Fibroblast of lung (primary cell): ENCODE measurements at regions not wholly inside any gene's neighbourhood (a gene's known extent, or its start where the extent isn't known, plus 50 kb on each side); places are given as distances from the start of the nearest gene placed in this dataset.
A peak's percentile ranks its signal among the peaks of the same experiment; 100 is the strongest.

Experiments used
- DNase-seq, 2 donors: peaks; one replicate each; pipeline versions ENCODE4 v3.0.0 to v3.0.0-alpha.2; 2010; ENCODE audit warnings: low read depth in 2 of 2
- H2AFZ ChIP-seq: 2 replicates; pipeline ENCODE4 v1.5.1; 2012; ENCODE audit warnings: low read length, control low read depth, inconsistent platforms
- H3K27ac ChIP-seq: 2 replicates; pipeline ENCODE4 v1.5.1; 2011; ENCODE audit warnings: low read length, control low read depth; ENCODE audit not compliant: insufficient read depth
- H3K27me3 ChIP-seq: 2 replicates; pipeline ENCODE4 v1.5.1; 2011; ENCODE audit warnings: mild to moderate bottlenecking, low read length; ENCODE audit not compliant: control insufficient read depth, insufficient read depth
- H3K36me3 ChIP-seq: 2 replicates; pipeline ENCODE4 v1.5.1; 2011; ENCODE audit warnings: low read length; ENCODE audit not compliant: control insufficient read depth, insufficient read depth
- H3K4me1 ChIP-seq: 2 replicates; pipeline ENCODE4 v1.5.1; 2011; ENCODE audit warnings: low read length; ENCODE audit not compliant: control insufficient read depth, insufficient read depth; ENCODE audit errors: extremely low read depth
- H3K4me2 ChIP-seq: 2 replicates; pipeline ENCODE4 v1.5.1; 2011; ENCODE audit warnings: low read length, control low read depth; ENCODE audit not compliant: insufficient read depth; ENCODE audit errors: extremely low read depth
- H3K4me3 ChIP-seq, 4 experiments: fragments of 200-600 bp in 1 of 4; sonication (generic) in 1 of 4; replicated peaks in 1 of 4; 2 replicates each; pipeline ENCODE4 v1.5.1; 2011 to 2016; ENCODE audit warnings: low read length in 4 of 4, low read depth in 3 of 4, mild to moderate bottlenecking in 3 of 4, control low read depth in 2 of 4, inconsistent platforms in 1 of 4, mixed read lengths in 1 of 4; ENCODE audit not compliant: insufficient read depth in 1 of 4; ENCODE audit errors: control extremely low read depth in 1 of 4
- H3K79me2 ChIP-seq: 2 replicates; pipeline ENCODE4 v1.5.1; 2012; ENCODE audit warnings: mild to moderate bottlenecking, low read length, inconsistent platforms; ENCODE audit not compliant: control insufficient read depth, insufficient read depth
- H3K9ac ChIP-seq: 2 replicates; pipeline ENCODE4 v1.5.1; 2011; ENCODE audit warnings: mild to moderate bottlenecking, low read length, control low read depth; ENCODE audit not compliant: insufficient read depth
- H3K9me3 ChIP-seq: 2 replicates; pipeline ENCODE4 v1.5.1; 2012; ENCODE audit warnings: low read depth, low read length; ENCODE audit not compliant: control insufficient read depth, insufficient read depth
- H4K20me1 ChIP-seq: 2 replicates; pipeline ENCODE4 v1.5.1; 2011; ENCODE audit warnings: low read length; ENCODE audit not compliant: control insufficient read depth, insufficient read depth; ENCODE audit errors: extremely low read depth
- CTCF ChIP-seq, 2 donors: IDR thresholded peaks in 1 of 2; conservative IDR thresholded peaks in 1 of 2; 1 replicate in 1 of 2; 2 replicates in 1 of 2; pipeline ENCODE4 v1.5.1; 2011 to 2012; ENCODE audit warnings: low read length in 2 of 2, control low read depth in 1 of 2, inconsistent platforms in 1 of 2, low read depth in 1 of 2, mild to moderate bottlenecking in 1 of 2
- EZH2 ChIP-seq: IDR thresholded peaks from 2 replicates; pipeline ENCODE4 v1.5.1; 2012; ENCODE audit warnings: low read length, control low read depth, mild to moderate bottlenecking; ENCODE audit errors: missing control alignments

GRCh38 chr5:163790497-163790896, 285.1 kb downstream of the MAT2B start:
- no peak overlapping the region for H3K4me2 ChIP-seq

DNA sequence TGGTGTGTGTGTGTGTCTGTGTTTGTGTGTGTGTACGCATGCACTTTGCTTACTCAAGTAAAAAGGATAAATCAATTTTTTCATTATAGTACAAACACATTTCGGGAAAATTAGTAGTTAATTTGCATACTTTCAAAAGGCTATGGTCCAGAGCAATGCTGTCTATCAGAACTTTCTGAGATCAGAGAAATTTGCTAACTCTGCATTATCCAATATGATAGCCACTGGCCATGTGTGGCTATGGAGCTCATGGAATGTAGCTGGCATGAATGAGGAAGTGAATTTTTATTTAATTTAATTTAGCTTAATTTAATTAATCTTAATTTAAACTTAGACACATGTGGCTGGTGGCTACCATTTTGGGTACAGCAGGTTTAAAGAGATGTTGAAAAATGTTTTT, 289.6 kb downstream of the MAT2B start:
- no peak overlapping the region for H3K9ac ChIP-seq
- no peak for TF ChIP-seq EZH2
- no peak for TF ChIP-seq CTCF (conservative IDR thresholded peaks at IDR 0.05 in 1 of 2, IDR thresholded peaks at IDR 0.05 in 1 of 2; ENCODE audit: low read depth in 1 of 2, low read length in 2 of 2)
- no peak overlapping the region for H3K4me2 ChIP-seq
- no peak overlapping the region for H3K27ac ChIP-seq
- H4K20me1 ChIP-seq = no peaks in the 10 kb centered on the region
- H2AFZ ChIP-seq = no peak overlapping the region
- H3K9me3 ChIP-seq = no peaks in the 10 kb centered on the region
- no peak overlapping the region for H3K4me3 ChIP-seq
- no peaks in the 10 kb centered on the region for H3K36me3 ChIP-seq
- DNase-seq = no peak
- no peaks in the 10 kb centered on the region for H3K79me2 ChIP-seq
- H3K27me3 ChIP-seq = no peaks in the 10 kb centered on the region
- H3K4me1 ChIP-seq = no peaks in the 10 kb centered on the region

More at GRCh38 chr5:163790497-163790896, 285.1 kb downstream of the MAT2B start:
- Histone ChIP-seq H4K20me1 (no peaks in the 10 kb centered on the region), H3K4me3 (no peak overlapping the region), H2AFZ (no peak overlapping the region), H3K36me3 (no peaks in the 10 kb centered on the region), H3K9ac (no peak overlapping the region), H3K27me3 (no peaks in the 10 kb centered on the region), H3K27ac (no peak overlapping the region), H3K4me1 (no peaks in the 10 kb centered on the region), H3K9me3 (no peaks in the 10 kb centered on the region), H3K79me2 (no peaks in the 10 kb centered on the region)
- TF ChIP-seq CTCF (conservative IDR thresholded peaks at IDR 0.05 in 1 of 2, IDR thresholded peaks at IDR 0.05 in 1 of 2; ENCODE audit: low read depth in 1 of 2, low read length in 2 of 2) (no peak), EZH2 (no peak)
- peak in 1 of 2 donors; percentile 27 for DNase-seq

- Histone ChIP-seq H4K20me1 (no peaks in the 10 kb centered on the region), H3K4me2 (no peak overlapping the region), H3K79me2 (no peaks in the 10 kb centered on the region), H3K36me3 (no peaks in the 10 kb centered on the region), H3K9me3 (no peaks in the 10 kb centered on the region), H3K9ac (no peak overlapping the region), H3K27ac (no peak overlapping the region), H3K27me3 (no peaks in the 10 kb centered on the region), H3K4me1 (no peaks in the 10 kb centered on the region), H3K4me3 (no peak overlapping the region), H2AFZ (no peak overlapping the region)
- DNase-seq = peak; percentile 76 to 82
- TF ChIP-seq EZH2 (no peak), CTCF (conservative IDR thresholded peaks at IDR 0.05 in 1 of 2, IDR thresholded peaks at IDR 0.05 in 1 of 2; ENCODE audit: low read depth in 1 of 2, low read length in 2 of 2) (no peak)
These were observed 302.4 kb downstream of the MAT2B start for GRCh38 chr5:163807781-163808180.
